CD4-positive, alpha-beta T cell treated with Interleukin-17A for 1 hour (primary cell): ENCODE measurements at regions not wholly inside any gene's neighbourhood (a gene's known extent, or its start where the extent isn't known, plus 50 kb on each side); places are given as distances from the start of the nearest gene placed in this dataset.

Experiments used
- DNase-seq: peaks from one replicate; pipeline ENCODE4 v3.0.0-alpha.2; 2020

DNA sequence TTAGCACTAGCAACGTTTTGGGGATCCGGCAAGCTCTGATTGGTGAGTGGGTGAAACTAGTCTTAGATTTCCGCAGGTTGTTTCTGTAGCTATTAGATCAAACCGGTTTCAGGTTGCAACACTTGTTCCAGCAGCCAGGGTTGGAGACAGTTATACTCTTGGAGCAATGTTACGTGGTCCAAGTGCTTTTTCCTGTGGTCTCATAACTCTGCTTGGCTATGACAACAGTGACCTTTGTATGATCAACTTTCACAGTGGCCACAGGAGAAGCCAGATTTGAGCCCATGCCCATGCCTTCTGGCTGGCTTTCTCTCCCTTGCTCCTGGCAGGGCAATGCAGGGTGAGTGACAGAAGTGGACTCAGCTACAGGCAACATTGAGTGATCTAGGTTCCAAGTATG, 84.5 kb upstream of the TAF1B start:
- DNase-seq = no peak

DNA sequence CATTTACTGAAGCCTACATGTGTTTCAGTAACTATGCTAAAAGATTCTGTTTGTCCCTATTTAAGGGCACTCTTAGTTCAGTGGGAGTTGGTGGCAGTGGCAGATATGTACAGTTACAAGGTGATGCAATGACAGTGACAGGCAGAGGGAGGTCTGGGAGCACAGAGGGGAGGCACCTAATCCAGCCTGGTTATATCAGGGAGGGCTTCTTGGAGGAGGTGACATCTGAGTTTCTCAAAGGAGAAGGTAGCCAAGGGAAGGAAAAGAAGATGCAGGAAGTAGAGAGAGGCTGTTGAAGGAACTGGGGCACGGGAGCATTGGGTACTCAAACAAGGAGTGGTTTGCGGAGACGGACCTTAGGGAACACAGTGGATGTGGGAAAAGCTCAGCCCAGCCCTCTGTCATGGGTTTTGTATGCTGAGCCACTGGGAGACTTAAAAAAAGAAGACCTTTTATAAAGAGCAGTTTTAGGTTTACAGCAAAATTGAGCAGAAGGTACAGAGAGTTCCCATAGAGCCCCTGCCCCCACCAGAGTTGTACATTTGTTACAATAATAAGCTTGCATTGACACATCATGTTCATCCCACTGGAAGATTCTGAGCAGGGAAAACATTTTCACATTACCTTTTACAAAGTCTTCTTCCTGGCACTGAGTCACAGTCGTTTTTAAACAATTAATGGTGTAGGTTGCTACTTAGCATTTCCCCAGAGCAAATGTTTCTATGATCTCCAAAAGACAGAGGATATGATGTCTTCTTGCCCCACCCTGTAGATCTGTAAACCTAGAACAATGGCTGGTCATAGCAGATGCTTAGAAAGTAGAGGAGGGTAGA, 83.0 kb upstream of the TAF1B start:
- no peak for DNase-seq

DNA sequence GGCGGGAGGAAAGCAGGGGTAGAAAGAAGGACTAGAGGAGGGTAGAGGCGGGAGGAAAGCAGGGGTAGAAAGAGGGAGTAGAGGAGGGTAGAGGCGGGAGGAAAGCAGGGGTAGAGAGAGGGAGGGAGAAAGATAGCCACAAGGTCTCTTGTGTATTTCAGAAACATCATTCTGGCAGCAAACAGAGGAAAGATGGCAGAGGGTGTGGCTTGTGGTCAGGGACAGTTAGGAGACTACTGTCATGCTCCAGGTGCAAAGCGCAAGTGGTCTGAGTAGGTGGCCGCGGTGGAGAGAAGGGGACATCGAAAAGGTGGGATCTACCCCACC, 82.4 kb upstream of the TAF1B start:
- no peak for DNase-seq

DNA sequence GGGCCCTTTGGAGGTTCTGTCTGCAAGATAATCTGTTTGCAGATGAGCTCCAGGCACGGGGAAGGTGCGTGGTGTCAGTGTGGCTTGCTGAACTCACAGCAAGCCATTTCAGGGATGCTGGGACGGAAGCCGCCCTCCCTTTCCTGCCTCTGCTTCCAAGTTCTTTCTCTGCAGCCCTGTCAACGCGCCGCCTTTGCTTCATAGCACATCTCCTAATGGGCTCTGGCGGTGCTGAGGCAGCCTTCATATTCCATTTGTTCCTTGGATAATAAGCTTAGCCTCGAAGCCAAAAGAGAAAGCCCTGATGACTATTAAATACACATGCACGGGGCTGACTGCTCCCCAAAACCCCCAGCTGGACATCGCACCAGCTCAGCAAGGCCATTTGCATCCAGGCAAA, 81.7 kb upstream of the TAF1B start:
- no peak for DNase-seq

DNA sequence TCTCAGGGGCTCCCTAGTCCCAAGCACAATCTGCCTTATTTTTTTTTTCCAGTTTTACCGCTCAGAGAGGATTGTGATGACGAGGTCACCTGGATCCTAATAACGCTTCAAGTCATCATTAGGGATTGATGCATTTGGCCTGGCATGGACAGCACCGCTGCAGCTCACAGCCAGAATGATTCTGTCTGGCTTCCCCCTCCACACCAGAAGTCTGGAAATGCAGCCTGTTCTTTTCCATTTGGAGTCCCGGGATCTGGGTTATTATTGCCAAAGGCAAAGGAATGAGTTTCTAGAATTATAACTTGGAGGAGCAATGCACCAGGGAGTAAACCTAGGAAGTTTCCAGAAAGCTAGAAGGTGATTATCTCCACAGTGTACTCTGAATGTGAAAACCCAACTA, 81.1 kb upstream of the TAF1B start:
- DNase-seq = no peak

DNA sequence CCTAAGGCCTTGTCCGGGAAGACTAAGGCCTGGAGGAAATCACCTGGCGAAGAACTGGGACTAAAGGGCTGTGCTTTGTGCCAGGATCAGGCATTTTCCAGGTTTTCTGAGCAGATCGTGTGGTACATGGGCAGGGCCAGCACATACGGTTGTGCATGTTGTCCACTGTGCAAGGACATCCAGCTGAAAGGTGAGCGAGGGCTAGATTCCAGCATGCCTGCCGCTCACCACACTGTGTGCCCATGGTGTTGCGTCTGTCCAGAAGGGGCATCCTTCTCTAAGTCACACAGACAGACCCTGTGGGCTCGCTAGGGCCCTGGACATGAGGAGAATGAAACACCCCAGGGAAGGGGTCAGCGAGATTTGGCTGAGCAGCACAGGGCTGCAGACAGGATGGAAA, 80.3 kb upstream of the TAF1B start:
- DNase-seq = no peak

DNA sequence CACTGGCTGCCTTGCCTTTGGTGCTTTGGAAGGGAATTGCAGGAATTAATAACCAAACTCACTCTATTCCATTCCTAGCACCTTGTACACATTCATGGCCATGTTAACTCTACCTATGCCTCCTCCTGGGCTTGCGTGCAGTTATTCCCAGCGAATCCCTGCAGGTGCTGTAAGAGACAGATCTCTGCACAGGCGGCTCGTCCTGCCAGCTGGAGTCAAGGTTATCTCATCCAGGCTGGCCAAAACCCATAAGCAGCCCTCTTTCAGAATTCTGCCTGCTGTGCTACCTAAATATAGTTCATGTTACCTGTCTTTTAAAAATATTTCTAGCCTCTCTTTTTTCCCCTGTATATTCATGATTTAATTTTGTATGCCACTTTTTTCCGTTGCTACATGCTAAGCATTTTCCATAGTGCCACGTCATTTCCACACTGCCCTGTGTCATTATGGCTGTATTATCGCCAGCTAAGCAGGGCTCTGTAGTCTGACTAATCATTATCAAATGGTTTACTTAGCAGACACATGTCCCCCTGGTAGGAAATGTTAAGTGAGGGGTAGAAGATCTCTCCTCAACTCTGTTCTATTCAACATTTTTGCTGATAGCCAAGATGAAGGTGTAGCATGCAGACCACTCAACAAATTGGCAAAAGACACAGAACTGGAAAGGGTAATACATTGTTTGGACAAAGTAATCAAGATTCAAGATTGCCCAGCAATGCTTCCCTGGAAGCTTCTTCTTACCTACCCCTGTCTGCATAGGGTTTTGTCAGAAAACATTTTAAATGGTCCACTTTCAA, 79.7 kb upstream of the TAF1B start:
- DNase-seq = no peak

DNA sequence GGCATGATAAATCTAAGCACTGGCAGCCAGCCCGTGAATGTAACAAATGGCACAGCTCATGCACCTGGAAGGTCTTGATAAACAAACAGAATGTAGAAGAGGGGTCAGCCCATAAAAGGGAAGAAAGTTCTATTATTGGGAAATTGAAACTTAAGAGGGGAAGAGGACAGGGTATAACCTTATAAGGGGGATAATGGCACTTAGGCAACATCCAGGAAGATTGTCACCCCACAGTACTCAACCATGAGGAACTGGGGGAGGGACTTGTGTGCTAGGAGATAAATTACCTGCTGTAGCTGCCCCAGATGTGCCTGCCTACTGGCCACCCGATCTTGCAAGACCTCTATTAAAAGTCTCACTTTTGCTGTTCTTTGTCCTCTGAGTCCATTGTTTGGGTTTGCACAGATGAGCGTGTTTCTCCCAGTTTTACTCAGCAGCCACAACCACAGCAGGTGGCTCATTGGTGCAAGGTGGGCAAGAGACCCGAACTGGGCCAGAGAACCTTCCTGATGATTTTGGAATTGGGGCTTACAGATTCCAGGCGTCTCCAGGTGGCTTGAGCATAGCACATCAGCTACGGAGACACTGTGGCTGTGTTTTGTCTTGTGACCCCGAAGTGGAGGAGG, 79.0 kb upstream of the TAF1B start:
- no peak for DNase-seq

DNA sequence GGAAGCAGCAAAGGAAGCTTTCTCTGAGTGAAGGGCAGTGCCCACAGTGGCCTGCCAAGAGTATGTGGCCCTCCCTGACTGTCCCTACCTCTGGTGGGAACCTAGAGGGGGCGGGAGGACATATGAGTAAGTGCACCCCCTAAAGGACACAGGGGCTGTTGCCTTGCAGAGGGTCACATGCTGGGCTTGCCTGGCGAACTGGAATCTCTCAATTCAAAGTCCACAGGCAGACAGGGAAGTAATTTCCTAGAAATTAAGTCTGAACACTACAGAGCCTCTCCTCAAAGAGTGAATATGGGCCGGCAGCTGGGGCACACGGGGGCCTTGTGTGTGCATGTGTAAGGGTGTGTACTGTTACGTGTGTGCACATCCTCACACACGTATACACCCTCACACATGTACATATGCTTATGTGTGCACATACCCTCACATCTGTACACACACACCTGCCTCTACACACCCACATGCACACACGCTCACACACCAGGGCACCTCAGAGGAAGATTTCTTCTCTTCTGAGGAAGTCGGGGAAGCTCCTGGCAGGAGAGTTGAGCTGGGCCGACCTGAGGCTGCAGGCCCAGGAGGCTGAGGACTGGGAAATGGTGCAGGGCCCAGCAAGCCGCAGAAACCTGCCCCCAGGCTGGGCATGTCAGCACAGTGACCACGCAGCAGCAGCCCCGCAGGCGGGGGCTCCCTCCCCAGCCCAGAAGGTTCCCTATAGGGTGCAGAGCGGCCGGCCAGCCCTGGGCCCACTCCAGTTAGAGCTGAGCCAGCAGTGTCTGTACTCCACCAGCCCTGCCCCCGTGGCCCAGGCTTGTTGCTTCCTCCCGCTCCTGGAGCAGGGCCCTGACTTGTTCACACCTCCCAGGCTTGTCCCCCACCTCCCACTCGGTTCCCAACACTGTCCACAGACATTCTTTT, 77.4 kb upstream of the TAF1B start:
- no peak for DNase-seq

DNA sequence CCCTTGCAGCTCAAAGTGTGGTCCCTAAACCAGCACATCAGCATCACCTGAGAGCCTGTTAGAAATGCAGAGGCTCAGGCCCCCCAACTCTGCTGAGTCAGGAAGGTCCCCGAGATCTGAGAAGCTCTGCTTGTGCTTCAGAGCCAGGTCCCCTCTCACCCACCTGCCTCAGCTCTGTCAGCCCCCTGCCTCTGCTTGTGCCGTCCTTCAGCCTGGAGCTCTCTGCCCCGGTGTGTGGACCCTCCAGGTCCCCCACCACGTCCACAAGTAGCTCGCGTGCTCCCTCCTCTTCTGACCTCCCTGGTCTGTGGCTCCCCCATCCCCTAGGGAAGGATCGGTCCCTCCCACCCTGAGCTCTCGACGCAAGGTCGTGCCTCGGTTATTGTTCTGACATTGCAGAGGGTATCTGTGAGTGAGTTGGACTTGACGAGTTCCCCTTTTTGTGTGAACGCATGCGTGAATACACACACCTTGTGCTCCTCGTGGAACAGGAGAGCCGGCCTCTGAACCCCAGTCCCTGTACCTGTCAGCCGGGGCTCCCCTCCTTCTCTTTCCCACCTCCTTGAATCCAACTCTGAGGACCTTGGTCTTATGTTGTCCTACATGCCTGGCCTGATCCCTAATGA, 75.5 kb upstream of the TAF1B start:
- no peak for DNase-seq

DNA sequence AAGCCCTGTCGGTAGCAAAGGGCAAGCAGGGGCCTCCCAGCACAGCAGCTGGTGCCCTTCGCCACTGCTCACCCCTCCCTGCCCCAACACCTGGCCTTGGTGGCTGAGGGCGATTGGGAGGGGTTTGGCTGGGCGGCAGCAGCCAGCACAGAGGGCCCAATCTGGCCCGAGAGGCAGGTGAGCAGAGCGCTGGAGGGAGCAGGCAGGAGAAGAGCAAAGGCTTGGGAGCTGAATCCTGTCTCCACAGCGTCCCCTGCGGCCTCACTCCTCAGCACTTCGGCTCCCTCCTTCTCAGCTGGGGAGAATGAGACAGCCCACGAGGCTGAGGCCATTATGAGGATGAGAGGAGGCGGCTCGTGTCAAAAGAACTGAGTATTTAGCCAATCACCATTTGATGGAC, 74.9 kb upstream of the TAF1B start:
- no peak for DNase-seq

DNA sequence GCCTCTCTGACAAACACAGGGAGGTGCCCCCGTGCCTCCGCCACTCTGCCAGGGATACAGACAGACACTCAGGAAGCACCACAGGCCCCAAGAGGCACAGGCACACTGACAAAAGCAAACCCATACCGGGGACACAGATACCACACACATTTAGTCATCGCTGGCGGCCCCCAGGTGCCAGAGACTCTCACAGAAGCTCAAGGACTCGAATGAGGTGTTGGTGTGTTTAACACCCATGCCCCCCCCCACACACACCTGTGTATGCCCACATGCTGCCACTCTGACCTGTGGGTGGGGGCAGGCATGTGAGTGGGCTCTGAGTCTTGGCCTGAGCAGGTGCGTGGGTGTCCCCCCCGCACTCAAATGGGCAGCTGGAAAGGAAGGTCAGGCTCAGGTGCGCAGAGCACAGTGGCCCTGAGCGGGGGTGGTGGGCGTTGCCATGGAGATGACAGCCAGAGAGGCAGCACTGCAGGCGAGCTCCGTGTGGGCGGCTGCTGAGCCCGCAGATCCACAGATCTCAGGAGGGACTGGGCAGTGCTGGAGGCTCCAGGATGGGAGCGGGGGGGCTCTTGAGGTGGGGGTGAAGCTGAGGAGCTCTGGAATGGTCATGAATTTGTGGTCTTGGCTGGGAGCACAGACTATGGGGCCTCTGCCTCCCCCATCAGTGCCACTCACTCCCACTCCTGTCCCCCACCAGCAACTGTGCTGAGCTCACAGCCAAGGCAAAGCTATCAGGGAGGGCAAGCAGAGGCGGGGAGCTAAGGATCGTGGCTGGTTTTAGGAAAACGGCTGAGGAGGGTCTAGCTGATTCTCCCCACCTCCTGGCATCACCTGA, 73.9 kb upstream of the TAF1B start:
- DNase-seq = no peak

DNA sequence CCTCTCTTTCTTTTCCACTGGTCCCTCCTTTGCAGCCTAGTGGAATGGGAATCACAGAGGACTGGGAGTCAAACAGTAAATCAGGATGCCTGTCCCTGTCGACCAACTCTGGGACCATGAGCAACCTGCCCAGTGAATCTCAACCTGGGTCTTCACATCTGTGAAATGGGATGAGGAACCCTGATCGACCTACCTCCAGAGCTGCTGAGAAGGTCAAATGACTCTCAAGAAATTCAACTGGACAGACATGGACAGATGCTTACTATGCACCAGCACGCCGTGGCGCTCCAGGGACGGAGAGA, 73.3 kb upstream of the TAF1B start:
- DNase-seq = no peak

DNA sequence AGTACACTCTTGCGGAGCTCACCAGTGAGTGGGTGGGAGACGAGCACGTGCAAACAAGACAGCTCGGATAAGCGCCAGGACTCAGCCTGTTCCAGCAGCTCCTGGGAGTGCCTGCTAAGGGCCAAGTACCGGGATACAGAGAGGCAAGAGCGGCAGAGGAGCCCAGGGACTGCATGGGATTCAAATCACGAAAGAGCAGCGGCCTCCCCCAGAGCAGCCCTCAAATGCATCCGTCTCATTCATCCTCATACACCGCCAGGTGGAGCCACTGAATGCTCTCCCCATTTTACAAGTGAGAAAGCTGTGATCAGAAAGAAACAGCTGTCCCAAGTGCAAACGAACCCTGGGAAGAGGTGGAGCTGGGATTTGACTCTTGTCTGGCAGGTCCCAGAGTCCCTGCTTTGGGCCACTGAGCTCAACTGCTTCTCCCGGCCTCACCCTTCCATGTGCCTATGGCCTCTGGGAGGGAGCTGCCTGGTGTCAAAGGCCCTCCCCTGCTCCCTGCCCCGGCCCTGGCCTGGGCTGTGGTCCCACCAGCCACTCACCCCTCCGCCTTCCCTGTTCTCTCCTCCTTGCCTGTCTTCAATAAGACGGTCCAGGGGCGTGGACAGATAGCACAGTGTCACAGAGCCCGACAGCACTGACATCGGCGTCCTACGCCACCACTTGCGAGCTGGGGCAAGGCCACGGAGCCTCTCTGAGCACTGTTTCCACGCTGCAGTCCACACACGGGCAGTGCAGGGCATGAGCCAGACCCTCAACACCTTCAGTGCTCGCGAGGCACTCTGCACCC, 72.8 kb upstream of the TAF1B start:
- DNase-seq = peak; percentile 71

DNA sequence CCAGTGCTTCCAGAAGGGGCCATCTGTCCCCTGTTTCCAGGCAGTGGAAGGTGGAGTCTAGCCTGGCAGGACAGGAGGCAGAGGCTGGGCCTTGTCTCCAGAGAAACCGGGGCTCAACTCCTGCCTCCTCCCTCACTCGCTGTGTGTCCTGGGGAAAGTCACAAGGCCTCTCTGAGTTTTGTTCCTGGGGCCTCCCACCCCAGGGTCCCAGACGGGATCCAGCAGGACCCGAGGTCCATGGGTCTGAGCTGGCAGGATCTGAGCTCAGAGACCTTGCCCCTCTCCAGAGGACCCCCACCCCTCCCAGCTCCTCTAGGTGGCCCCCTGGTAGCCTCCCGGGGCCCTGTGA, 72.2 kb upstream of the TAF1B start:
- DNase-seq = no peak

DNA sequence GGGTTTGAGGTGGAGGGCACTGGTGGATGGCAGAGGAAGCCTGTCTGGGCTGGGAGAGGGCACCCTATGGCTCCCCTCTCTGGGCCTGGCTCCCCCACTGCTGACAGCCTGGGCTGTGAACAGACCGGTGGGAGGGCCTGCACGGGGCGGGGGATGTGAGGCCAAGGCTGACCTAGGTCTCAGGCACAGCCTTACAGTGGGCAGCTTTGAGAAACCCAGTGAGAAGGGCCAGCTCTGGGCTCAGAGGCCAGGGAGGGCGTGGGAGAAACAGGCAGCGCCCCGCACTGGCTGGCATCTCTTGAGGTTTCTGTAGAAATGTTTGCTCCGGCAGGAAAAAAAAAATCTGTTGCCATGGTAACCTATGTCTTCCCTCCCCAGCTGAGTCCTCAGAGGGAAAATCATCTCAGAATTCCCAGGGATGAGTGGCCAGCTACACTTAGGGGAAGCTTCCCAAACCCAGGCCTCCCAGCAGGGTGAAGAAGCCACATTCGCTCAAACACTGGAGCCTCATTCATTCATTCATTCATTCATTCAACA, 71.7 kb upstream of the TAF1B start:
- no peak for DNase-seq

DNA sequence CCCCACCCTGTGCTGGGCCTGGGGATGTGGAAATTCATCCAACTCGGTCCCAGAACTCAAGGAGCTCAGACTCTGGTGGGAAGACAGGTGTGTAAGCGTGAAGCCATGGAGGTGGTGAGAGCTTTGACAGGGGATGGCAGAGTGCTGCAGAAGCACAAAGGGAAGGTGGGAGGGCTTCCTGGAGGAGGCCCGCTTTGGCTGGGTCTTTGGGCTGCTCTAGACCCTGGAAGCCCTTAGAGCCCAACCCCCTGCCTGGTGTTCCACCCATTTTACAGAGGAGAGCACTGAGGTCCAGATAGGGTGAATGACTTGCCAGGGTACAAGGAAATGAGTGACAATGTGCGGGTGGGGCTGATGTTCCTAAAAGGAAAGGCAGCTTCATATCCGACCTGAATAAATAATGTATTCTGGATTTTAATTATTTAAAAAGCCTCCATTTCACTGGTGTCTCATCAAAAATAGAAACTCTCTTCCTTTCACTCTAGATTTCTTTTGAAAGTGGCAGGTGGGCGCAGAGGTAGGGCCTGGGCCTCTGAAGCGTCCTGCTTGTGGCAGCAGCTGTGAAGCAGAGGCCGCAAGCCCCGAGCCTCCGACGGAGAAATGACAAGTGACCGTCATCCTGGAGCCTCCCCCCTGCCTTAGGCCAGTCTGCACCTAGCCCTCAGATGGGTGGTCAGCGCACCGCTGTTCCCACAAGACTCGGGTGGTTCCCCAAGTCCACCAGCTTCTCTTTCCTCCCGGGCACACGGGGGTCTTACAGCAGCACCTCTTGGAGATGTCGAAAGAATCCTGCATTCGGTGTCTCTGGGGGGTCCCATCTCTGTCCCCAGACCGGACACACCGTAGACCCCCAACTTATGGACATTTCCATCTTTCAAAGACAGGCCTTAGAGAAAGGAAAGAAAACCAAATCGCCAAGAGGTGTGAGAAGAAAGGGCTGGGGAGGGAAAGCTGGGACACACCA, 71.0 kb upstream of the TAF1B start:
- DNase-seq = no peak

DNA sequence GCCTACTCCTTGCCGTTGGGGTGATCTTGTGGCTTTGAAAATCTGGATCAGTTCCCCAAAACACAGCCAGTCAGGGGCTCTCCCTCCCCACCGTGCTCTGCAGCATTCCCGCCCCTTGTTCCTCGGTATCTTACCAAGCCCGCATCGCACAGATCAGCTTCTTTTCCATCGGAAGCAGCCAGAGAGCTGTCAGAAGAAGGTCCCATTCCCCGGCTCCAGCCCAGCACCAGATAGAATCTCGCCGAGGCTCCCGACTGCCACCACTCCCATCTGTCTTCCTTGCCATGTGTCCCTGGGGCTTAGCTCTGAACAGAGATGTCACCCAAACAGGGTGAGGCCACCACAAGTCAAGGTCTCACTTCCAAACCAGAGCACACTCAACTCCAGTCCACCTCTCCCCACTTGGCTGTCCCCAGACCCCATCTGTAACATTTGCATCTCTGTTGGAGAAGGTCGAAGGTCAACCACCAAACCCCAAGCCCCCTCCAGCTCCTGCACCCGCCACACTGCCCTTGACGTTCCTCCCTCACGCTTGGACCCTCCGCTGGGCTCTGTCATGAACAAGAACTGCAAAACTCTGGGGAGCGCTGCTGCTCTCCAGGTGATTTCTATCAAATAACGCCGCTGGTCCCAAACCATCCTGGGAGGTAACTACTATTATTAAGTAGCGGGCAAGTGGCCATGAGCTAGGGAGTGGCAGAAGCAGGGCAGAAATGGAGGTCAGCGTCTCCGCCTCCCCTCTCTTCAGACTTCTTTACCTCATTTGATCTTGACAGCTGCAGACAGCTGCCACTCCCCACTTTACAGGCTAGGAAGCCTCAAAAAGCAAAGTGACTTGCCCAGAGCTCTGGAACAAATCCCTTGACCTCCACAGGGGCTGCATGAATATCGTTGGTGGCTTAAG, 70.0 kb upstream of the TAF1B start:
- no peak for DNase-seq

DNA sequence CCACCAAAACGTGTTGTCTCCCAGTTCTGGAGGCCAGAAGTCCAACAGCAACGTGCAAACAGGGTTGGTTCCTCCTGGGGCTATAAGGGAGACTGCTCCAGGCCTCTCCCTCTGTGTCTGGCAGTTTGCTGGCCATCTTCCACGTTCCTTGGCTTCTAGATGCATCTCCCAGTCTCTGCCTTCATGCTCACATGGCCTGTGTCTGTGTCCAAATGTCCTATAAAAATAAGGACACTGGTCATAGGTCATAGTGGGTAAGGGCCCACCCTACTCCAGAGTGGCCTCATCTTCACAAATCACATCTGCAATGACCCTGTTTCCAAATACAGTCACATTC, 69.4 kb upstream of the TAF1B start:
- DNase-seq = no peak
